ENCODE measurements at regions not wholly inside any gene's neighbourhood (a gene's known extent, or its start where the extent isn't known, plus 50 kb on each side); places are given as distances from the start of the nearest gene placed in this dataset.
A peak's percentile ranks its signal among the peaks of the same experiment; 100 is the strongest.

- in situ Hi-C loops (cut with HindIII; ENCODE audit: low pct_unique_long_range_greater_than_20kb, low sequenced_read_pairs) = no loop called here
- DNase-seq (ENCODE audit: low read depth) = peak; percentile 1
These were observed 397.1 kb downstream of the MAN2A1 start for GRCh38 chr5:110086658-110087388.

GRCh38 chr5:110087829-110088228 lies 398.1 kb downstream of the MAN2A1 start:
- in situ Hi-C loops (cut with HindIII; ENCODE audit: low pct_unique_long_range_greater_than_20kb, low sequenced_read_pairs) = no loop called here
- DNase-seq (ENCODE audit: low read depth) = no peak

GRCh38 chr5:110088676-110089436 lies 399.1 kb downstream of the MAN2A1 start:
- in situ Hi-C loops (cut with HindIII; ENCODE audit: low pct_unique_long_range_greater_than_20kb, low sequenced_read_pairs) = no loop called here

GRCh38 chr5:110092955-110093785 lies 403.4 kb downstream of the MAN2A1 start:
- in situ Hi-C loops (cut with HindIII; ENCODE audit: low pct_unique_long_range_greater_than_20kb, low sequenced_read_pairs) = no loop called here
- DNase-seq (ENCODE audit: low read depth) = no peak

More at GRCh38 chr5:110088676-110089436, 399.1 kb downstream of the MAN2A1 start:
- DNase-seq (ENCODE audit: low read depth) = no peak

DNA sequence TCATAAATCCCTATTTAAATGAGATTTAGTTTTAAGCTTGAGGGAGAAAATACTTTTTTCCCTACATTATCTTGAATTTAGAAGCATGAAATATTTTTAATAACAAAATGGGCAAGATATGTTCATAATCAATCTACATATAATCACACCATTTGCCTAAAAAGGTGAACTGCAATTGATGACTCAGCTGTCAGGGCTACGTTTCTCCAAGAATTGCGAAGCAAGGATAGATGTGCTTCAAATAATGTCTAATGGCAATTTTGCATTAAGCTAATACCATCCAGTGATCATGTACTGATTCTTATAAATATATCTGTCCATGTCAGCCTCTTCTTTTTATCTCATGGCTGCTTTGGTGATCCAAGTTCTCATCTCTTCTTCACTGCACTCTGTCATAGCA lies 404.4 kb downstream of the MAN2A1 start:
- DNase-seq (ENCODE audit: low read depth) = no peak
- in situ Hi-C loops (cut with HindIII; ENCODE audit: low pct_unique_long_range_greater_than_20kb, low sequenced_read_pairs) = no loop called here

GRCh38 chr5:110094548-110094947 lies 404.8 kb downstream of the MAN2A1 start:
- no peak for DNase-seq (ENCODE audit: low read depth)
- in situ Hi-C loops (cut with HindIII; ENCODE audit: low pct_unique_long_range_greater_than_20kb, low sequenced_read_pairs) = no loop called here

DNA sequence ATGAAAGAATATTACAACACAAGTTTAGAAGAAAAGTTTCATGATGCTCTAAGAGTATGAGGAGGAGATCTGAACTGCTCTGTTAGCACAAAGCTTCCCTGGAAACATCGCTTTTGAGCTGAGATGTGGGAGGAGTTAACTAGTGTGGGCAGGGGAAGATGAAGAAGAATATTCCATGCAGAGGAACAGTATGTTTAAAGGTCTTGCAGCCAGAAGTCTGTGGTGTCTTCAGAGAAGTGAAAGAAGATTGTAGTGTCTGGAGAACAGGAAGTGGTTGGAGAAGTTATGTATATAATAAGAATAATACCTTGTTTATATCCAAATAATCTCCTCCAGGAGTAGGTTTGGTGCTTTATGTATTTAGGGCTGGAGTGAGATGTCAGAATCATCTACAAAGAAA lies 406.7 kb downstream of the MAN2A1 start:
- in situ Hi-C loops (cut with HindIII; ENCODE audit: low pct_unique_long_range_greater_than_20kb, low sequenced_read_pairs) = no loop called here
- DNase-seq (ENCODE audit: low read depth) = no peak

DNA sequence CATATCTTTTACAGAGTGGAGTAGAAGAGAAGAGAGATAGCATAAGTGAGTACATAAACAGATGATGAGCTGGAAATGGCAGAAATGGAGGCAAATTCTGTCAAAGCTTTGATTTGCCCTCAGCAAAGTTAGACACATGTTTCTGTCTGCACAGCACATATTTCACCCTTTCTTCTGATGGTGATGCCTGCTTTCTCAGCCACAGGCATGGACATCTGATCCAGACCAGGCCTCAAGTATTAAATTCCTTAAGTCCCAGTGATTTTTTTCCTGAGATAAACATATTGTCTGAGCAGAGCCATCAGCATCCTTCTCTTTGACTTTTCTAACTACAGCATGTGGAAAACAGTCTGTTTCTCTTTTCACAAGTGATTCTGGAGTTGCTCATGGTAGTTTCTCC lies 409.8 kb downstream of the MAN2A1 start:
- DNase-seq (ENCODE audit: low read depth) = no peak
- in situ Hi-C loops (cut with HindIII; ENCODE audit: low pct_unique_long_range_greater_than_20kb, low sequenced_read_pairs) = no loop called here

GRCh38 chr5:110103081-110103480 lies 413.4 kb downstream of the MAN2A1 start:
- no peak for DNase-seq (ENCODE audit: low read depth)
- in situ Hi-C loops (cut with HindIII; ENCODE audit: low pct_unique_long_range_greater_than_20kb, low sequenced_read_pairs) = no loop called here

- no peak for DNase-seq (ENCODE audit: low read depth)
- in situ Hi-C loops (cut with HindIII; ENCODE audit: low pct_unique_long_range_greater_than_20kb, low sequenced_read_pairs) = no loop called here
These were observed 414.5 kb downstream of the MAN2A1 start for GRCh38 chr5:110104060-110104725.

- DNase-seq (ENCODE audit: low read depth) = no peak
- in situ Hi-C loops (cut with HindIII; ENCODE audit: low pct_unique_long_range_greater_than_20kb, low sequenced_read_pairs) = no loop called here
These were observed 415.3 kb downstream of the MAN2A1 start for GRCh38 chr5:110104726-110105669.

GRCh38 chr5:110105692-110106091 lies 416.0 kb downstream of the MAN2A1 start:
- in situ Hi-C loops (cut with HindIII; ENCODE audit: low pct_unique_long_range_greater_than_20kb, low sequenced_read_pairs) = no loop called here

DNA sequence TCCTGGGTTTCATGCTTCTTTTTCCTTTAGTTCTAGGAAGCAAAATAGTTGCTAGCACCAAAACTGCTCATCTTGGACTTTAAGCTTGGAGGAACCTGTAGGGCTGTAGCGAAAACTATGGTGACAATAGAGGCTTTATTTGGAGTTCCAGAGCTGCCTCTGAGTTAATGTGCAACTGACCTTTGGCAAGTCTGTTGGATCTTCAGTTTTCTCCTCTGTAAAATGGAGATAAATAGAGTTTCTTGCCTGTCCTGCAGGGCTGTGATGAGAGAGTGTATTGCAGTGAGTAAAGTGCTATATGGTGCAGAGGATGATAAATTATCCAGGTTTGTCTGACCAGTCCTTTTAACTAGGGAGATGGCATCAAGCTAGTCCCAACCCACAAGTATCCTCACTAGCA lies 417.0 kb downstream of the MAN2A1 start:
- in situ Hi-C loops (cut with HindIII; ENCODE audit: low pct_unique_long_range_greater_than_20kb, low sequenced_read_pairs) = no loop called here
- no peak for DNase-seq (ENCODE audit: low read depth)

More at GRCh38 chr5:110105692-110106091, 416.0 kb downstream of the MAN2A1 start:
- DNase-seq (ENCODE audit: low read depth) = no peak

DNA sequence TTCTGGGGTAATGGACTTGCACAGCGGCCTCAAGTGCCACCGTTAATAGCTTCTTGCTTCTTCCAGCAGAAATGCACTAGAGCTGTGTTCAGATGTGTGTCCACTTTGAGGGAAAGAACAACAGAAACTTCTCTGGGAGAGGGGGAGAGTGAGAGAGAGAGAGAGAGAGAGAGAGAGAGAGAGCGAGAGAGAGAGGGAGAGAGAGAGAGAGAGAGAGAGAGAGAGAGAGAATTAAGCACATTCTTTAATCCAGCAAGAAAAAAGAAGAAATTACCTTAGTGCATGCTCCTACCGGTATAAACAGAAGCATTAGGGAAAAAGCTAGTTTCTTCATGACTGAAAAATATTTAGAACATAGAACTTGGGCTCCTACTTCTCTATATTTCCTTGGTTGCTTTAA lies 418.8 kb downstream of the MAN2A1 start:
- in situ Hi-C loops (cut with HindIII; ENCODE audit: low pct_unique_long_range_greater_than_20kb, low sequenced_read_pairs) = no loop called here
- no peak for DNase-seq (ENCODE audit: low read depth)

GRCh38 chr5:110109667-110110066 lies 419.9 kb downstream of the MAN2A1 start:
- in situ Hi-C loops (cut with HindIII; ENCODE audit: low pct_unique_long_range_greater_than_20kb, low sequenced_read_pairs) = no loop called here
- no peak for DNase-seq (ENCODE audit: low read depth)

DNA sequence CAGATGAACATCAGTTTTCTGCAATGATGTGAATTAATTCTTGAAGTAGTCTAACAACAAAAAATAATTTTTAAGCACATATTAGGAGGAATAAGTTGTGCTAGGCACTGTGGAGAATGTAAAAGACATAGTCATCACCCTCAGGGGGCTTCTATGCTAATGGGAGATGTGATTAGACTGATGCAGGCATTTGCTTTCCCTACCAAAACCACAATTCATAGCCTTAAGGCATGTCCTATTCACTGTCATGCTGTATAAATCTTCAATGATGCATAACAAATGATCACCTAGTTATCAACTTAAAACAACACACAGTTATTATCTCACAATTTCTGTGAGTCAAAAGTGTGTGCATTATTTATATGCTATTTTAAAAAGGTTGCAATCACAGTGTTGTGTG lies 422.6 kb downstream of the MAN2A1 start:
- in situ Hi-C loops (cut with HindIII; ENCODE audit: low pct_unique_long_range_greater_than_20kb, low sequenced_read_pairs) = no loop called here
- no peak for DNase-seq (ENCODE audit: low read depth)

- DNase-seq (ENCODE audit: low read depth) = no peak
- in situ Hi-C loops (cut with HindIII; ENCODE audit: low pct_unique_long_range_greater_than_20kb, low sequenced_read_pairs) = no loop called here
These were observed 425.8 kb downstream of the MAN2A1 start for GRCh38 chr5:110115503-110115902.
